Central memory CD4-positive, alpha-beta T cell (primary cell): ENCODE measurements at regions not wholly inside any gene's neighbourhood (a gene's known extent, or its start where the extent isn't known, plus 50 kb on each side); places are given as distances from the start of the nearest gene placed in this dataset.
"Not testable (repeated sequence)": the region's sequence is repeated elsewhere in the genome, so short reads cannot be mapped to it uniquely, and the experiment has no call there.

Source experiments
- DNase-seq: peaks from one replicate; pipeline ENCODE4 v3.0.0; 2022

DNA sequence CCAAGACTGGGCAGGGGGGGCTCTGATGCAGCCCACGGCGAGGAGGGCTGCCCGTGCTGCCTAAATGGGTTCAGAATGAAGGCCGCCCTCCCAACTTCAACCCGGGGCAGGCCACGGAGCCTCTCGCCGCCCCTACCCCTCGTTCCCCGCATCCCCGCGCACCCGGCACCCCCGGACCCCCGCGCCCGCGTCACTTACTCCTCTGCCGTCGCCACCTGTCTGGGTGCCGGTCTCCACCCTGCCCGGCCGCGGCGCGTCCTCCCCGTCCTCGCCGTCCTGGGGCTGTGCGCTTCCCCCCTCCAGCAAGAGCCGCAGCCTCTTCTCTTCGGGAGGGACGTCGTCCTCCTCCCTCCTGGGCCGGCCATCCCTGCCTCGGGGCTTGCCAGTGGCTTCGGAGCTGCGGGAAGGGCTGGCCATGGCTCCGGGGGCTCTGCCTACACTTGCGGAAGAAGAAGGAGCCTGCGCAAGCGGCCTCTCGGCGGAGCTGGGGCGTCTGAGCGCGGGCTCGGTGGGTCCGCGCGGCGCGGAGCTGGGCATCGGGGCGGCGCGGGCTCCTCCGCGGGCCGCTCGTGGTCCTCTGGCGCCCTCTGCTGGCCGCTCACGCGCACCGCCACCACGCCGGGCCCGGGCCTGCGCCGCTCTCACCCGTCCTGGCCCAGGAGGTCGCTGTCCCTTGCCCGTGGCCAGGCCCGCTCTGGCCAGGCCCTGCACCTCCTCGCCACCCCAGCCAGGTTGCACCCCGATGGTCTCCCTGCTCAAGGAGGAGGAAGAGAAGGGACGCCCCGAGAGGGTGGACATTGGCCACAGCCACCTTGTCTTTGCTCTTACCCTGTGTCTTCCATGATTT lies 59.3 kb upstream of the CLEC6A start:
- peak; percentile 50 for DNase-seq

DNA sequence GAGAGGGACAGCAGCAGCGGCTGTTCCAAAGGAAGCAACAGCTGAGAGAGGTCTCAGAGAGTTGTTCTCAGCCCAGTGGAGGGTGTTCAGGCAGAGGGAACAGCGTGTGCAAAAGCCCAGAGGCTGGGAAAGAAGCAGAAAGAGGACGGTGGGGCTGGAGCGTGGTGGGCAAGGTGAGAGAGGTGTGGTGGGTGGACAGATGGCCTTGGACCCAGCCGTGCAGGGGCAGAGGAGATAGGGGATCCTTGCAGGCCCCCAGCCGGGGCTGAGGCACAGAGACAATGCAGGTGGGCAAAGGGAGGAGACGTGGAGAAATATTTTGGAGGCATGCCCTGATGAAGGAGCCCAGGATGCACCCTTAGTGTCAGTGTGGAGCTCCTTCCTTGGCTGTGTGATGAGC lies 58.4 kb upstream of the CLEC6A start:
- not testable (repeated sequence) for DNase-seq

- DNase-seq, result not testable (repeated sequence)
Observed at GRCh38 chr12:8399496-8400034, 56.2 kb upstream of the CLEC6A start.

DNA sequence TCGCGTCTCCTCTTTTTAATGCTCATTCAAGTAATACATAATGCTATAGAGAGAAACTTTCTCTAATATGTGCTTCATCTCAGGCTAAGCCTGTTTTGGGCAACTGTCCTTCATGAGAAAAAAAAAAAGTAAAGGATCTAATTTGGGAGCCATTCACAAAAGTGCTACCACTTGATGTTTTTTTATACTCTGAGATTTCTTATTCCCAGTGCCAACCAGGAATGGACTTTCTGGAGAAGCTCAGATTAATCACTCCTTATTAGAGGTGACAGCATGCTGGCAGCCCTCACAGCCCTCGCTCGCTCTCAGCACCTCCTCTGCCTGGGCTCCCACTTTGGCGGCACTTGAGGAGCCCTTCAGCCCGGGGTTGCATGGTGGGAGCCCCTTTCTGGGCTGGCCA lies 51.9 kb upstream of the CLEC6A start:
- DNase-seq, result not testable (repeated sequence)

GRCh38 chr12:8404341-8404740 lies 51.4 kb upstream of the CLEC6A start:
- DNase-seq, result not testable (repeated sequence)
